GM21423 (cell line): ENCODE measurements at regions not wholly inside any gene's neighbourhood (a gene's known extent, or its start where the extent isn't known, plus 50 kb on each side); places are given as distances from the start of the nearest gene placed in this dataset.
"Not testable (repeated sequence)": the region's sequence is repeated elsewhere in the genome, so short reads cannot be mapped to it uniquely, and the experiment has no call there.

Experiments
- ATAC-seq: cut with Tn5 transposase; IDR thresholded peaks from one replicate; pipeline ENCODE4 v1.9.1; 2021; ENCODE audit warnings: mild to moderate bottlenecking, moderate library complexity; ENCODE audit not compliant: unreplicated experiment

- ATAC-seq = no peak
Measured at GRCh38 chr10:2223548-2224320, 486.4 kb upstream of the ADARB2 start.

- ATAC-seq = no peak
Measured at GRCh38 chr10:2222631-2223030, 485.3 kb upstream of the ADARB2 start.

GRCh38 chr10:2214805-2215204, 477.5 kb upstream of the ADARB2 start:
- no peak for ATAC-seq

- no peak for ATAC-seq
Measured at GRCh38 chr10:2214092-2214491, 476.8 kb upstream of the ADARB2 start.

- no peak for ATAC-seq
Measured at GRCh38 chr10:2212244-2212834, 475.0 kb upstream of the ADARB2 start.

- no peak for ATAC-seq
Measured at GRCh38 chr10:2210088-2210487, 472.8 kb upstream of the ADARB2 start.

- no peak for ATAC-seq
Measured at GRCh38 chr10:2208106-2208505, 470.8 kb upstream of the ADARB2 start.

- no peak for ATAC-seq
Measured at GRCh38 chr10:2207246-2207922, 470.1 kb upstream of the ADARB2 start.

- ATAC-seq = no peak
Measured at GRCh38 chr10:2205406-2205805, 468.1 kb upstream of the ADARB2 start.

GRCh38 chr10:2202401-2202800, 465.1 kb upstream of the ADARB2 start:
- ATAC-seq = no peak

- no peak for ATAC-seq
Measured at GRCh38 chr10:2201534-2202099, 464.3 kb upstream of the ADARB2 start.

GRCh38 chr10:2197663-2198062, 460.3 kb upstream of the ADARB2 start:
- ATAC-seq = no peak

GRCh38 chr10:2196272-2196671, 458.9 kb upstream of the ADARB2 start:
- no peak for ATAC-seq

- not testable (repeated sequence) for ATAC-seq
Measured at GRCh38 chr10:2189356-2189755, 452.0 kb upstream of the ADARB2 start.

- no peak for ATAC-seq
Measured at GRCh38 chr10:2188371-2188770, 451.0 kb upstream of the ADARB2 start.

GRCh38 chr10:2173327-2173726, 436.0 kb upstream of the ADARB2 start:
- no peak for ATAC-seq

- no peak for ATAC-seq
Measured at GRCh38 chr10:2165771-2166460, 428.6 kb upstream of the ADARB2 start.

GRCh38 chr10:2150288-2150687, 413.0 kb upstream of the ADARB2 start:
- no peak for ATAC-seq

- no peak for ATAC-seq
Measured at GRCh38 chr10:2145926-2146478, 408.7 kb upstream of the ADARB2 start.

- ATAC-seq = no peak
Measured at GRCh38 chr10:2145491-2145890, 408.2 kb upstream of the ADARB2 start.

GRCh38 chr10:2144584-2144983, 407.3 kb upstream of the ADARB2 start:
- ATAC-seq = no peak
